AG09319 (cell line): ENCODE measurements at regions not wholly inside any gene's neighbourhood (a gene's known extent, or its start where the extent isn't known, plus 50 kb on each side); places are given as distances from the start of the nearest gene placed in this dataset.

Experiments used
- DNase-seq: peaks from one replicate; pipeline ENCODE4 v3.0.0-alpha.2; 2010; ENCODE audit warnings: low read depth; ENCODE audit errors: extremely low read depth
- CTCF ChIP-seq: IDR thresholded peaks from 2 replicates; pipeline ENCODE4 v1.5.1; 2011; ENCODE audit warnings: low read depth, mild to moderate bottlenecking, inconsistent platforms, low read length, moderate library complexity

- TF ChIP-seq CTCF, result no peak
- no peak for DNase-seq
These were observed 1390.5 kb upstream of the CELF4 start for GRCh38 chr18:38956068-38956467.

- no peak for DNase-seq
- TF ChIP-seq CTCF, result no peak
These were observed 1386.0 kb upstream of the CELF4 start for GRCh38 chr18:38951633-38952032.

GRCh38 chr18:38948436-38948835, 1382.8 kb upstream of the CELF4 start:
- no peak for TF ChIP-seq CTCF
- no peak for DNase-seq

GRCh38 chr18:38944446-38945024, 1378.9 kb upstream of the CELF4 start:
- no peak for DNase-seq
- TF ChIP-seq CTCF, result no peak

GRCh38 chr18:38941711-38942561, 1376.3 kb upstream of the CELF4 start:
- DNase-seq, result no peak
- no peak for TF ChIP-seq CTCF

GRCh38 chr18:38940863-38941531, 1375.4 kb upstream of the CELF4 start:
- no peak for DNase-seq
- TF ChIP-seq CTCF, result no peak

- no peak for DNase-seq
These were observed 1374.9 kb upstream of the CELF4 start for GRCh38 chr18:38940475-38940862.

More at GRCh38 chr18:38940475-38940862, 1374.9 kb upstream of the CELF4 start:
- no peak for TF ChIP-seq CTCF
